HG03342 (cell line): ENCODE measurements at regions not wholly inside any gene's neighbourhood (a gene's known extent, or its start where the extent isn't known, plus 50 kb on each side); places are given as distances from the start of the nearest gene placed in this dataset.
"Not testable (repeated sequence)": the region's sequence is repeated elsewhere in the genome, so short reads cannot be mapped to it uniquely, and the experiment has no call there.

Experiments
- ATAC-seq: cut with Tn5 transposase; IDR thresholded peaks from one replicate; pipeline ENCODE4 v1.9.1; 2021; ENCODE audit warnings: mild to moderate bottlenecking, moderate library complexity; ENCODE audit not compliant: unreplicated experiment

DNA sequence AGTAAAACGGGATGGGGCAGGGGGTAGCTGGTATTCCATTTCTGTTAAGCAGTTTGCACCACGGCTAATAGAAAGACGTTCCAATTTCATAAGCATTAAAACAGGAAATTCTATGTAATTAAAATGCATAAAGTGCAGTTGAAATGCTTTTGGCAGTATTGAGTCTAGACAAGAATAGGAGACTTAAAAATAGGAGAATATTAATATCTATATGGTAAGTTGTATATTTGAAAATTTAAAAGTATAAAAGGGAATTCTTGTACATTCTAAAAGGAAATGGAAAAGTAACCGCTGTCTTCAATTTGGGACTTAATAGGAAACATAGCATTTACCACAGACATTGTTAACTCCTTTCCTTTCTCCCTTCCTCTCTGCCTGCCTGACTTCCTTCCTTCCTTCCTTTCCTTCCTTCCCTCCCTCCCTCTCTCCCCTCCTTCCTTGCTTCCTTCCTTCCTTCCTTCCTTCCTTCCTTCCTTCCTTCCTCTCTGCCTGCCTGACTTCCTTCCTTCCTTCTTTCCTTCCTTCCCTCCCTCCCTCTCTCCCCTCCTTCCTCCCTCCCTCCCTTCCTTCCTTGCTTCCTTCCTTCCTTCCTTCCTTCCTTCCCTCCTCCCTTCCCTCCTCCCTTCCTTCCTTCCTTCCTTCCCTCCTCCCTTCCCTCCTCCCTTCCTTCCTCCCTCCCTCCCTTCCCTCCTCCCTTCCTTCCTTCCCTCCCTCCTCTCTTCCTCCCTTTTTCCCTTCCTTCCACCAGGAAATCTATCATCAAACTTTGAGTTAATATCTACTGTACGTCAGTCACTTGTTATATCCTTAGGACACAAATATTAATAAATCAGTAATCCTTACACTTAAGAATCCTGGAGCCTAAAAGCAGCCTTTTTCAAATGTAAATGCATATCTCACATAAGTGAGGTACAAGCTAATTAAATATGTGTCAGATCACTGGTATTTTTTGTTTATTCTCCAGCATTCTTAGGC, 1049.3 kb downstream of the GALC start:
- no peak for ATAC-seq

DNA sequence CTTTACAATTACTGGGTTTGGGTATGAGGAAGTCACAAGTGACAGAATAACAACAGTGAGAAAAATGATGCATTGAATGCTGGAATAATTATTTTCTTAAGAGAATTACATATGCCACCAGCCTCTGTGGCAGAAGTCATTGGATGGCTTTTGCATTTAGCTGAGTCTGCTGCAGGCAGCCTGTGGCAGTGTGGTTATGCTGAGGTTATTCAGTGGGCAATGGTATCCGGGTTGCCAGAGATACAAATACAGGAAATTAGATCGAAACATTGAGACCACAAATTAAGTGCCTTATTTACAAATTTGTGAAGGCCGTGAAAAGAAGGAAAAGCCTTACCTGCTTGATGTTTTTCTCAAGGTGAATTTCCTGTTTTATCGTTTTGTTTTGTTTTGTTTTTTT, 1050.0 kb downstream of the GALC start:
- ATAC-seq, result no peak

DNA sequence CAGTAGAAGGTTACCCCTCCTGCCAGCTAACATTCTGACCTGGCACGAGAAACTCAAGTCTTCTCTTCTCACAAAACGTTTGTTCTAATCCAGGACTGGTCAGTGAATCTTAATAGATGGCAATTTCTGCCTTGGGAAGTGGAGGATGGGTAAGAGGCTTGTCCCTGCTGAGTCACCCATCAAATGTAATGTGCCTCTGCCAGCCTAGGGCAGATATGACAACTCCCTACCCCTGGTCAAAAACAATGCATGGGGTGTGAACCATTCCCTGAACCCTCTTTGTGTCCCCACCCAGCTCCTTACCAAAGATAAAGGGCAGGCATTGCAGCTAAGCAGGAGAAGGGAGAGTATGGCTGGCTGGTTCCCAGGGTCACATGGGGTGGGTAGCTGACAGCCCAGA, 1052.9 kb downstream of the GALC start:
- ATAC-seq, result no peak

DNA sequence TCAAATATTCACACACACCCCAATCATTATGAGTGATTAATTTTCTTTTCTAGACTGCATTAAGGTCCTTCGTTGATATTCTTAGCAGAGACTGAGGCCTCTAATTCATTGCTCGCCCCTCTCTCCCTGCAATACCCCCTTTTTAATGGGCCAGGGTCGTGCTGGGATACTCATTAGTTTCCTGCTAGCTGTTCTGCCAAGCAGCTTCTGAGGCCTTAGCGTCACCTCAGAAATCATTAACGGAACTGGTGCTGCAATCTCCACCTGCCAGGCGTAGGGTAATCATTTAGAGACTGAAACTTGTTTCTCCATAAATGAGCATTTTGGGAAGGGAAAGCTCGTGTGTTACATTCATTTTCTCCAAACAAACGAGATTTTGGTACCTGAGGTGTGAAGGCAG, 1054.7 kb downstream of the GALC start:
- no peak for ATAC-seq

DNA sequence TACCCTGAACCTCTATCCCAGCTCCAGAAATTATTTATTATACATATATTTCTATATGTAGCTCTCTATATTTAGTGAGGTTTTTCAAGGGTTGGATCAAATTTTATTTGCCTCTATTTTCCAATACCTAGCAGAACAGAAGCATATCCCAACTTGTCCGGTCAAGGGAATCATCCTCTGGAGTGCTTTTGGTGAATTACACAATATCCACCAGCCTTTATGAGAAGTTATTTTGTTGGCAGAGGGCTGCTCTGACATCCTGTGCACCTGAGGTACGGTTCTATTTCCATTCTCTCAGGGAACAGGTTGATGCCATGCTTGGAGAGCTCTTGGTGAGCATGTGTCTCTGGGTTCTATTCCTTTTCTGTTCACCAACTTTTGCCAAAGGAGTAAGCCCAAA, 1056.4 kb downstream of the GALC start:
- ATAC-seq, result no peak

DNA sequence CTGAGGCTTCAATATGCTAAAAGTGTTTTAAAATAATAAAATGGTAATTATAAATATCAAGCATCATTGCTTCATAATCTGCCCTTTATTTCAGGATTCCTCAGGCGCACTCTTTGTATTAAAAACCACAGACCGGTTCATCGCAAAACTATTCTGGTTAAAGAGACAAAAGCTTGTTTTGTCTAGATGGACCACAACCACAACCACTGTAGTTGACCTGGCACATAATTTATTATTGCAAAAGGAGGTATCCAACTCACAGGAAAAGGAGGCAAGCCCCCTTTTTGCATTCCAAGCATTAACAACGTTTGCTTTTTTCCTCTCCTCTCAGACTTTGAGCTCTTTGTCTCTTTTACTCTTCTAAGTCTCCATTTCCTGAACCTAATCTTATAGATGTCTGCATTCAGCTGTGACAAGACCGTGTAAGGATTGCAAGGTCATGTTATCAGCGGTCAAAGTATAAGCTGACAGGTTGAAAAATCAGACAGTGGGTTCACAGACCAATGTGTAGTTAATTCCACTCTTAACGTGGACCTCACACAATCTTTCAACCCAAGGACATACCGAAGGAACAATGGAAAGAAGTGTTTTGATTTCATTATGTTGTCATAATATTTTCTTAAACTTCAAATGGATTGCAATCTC, 1057.6 kb downstream of the GALC start:
- no peak for ATAC-seq

DNA sequence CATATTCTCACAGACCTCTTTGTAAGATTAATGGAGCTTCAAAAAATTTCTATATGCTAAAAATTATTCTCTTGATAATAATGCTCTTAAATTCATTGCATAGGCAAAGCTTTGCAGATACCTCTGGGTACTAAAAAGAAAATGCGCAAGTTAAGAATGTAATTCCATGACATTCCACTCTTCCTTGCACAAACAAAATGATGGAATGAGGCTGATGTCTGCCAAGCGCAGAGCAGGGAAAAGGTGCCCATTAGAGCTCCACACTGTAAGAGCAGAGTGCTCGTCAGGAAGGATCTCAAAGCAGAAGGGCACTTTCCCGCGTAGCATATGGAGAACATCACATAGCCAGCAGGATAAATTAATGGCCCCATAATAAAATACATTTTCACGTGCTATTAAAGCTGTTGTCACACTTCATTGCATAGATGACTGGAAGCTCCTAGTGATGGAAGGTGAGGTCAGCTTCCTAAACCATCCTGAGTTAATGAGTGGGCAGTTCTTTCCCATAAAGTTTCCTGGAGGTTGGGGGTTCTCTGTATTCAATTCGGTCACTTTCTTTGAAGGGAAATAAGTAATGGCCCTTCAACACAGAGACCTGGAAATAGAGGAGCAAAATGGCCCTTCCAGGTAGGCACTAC, 1058.9 kb downstream of the GALC start:
- no peak for ATAC-seq

DNA sequence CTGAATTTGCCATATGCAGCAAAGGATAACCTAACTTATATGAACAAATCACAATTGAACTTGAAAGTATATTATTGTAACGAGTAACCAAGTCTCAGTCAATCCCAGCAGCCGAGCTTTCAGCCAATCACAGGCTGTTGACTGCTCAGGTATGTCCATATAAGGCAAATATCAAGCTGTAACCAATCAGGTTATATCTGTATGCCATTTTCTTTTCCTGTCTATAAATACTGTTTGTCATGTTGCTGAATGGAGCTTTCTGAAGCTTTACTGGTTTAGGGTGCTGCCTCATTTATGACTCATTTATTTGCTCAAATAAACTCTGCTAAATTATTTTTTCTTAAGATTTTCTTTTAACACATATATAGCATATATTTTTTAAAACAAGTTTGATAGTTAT, 1059.5 kb downstream of the GALC start:
- ATAC-seq, result no peak

DNA sequence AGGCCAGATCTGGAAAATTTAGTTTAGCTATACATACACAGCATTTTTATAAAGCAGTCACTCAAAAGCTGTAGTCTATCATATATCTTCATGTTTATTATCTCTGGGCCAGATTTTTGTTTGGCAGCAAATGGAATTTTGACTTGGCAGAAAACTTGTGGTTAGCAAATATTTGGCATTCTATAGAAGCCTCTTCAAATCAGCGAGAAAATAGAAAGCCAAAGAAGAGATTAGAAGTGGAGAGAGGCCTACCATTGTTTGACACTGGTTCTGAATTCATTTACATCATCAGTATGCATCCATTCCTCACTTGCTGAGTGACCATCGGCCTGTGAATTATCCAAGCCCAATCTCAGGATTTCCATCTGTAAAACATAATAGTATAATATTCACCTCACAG, 1077.6 kb downstream of the GALC start:
- no peak for ATAC-seq

DNA sequence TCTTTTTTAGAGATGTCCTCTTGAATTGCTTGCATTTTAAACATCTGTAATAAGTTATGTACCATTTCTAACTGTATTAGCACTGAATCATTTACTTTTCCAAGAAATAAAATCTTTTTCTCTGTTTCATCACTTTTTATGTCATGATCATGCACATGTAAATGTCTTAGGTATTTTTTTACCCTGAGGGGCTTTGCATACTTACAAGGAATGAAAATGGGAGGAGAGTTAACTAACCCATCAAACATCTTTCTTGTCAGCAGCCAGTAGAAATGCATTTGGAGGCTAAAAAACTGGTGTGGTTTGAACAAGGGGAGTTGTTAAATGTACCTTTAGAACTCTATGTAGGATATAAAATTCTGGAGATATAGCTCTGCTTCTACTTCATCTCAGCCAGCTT, 1080.3 kb downstream of the GALC start:
- no peak for ATAC-seq

DNA sequence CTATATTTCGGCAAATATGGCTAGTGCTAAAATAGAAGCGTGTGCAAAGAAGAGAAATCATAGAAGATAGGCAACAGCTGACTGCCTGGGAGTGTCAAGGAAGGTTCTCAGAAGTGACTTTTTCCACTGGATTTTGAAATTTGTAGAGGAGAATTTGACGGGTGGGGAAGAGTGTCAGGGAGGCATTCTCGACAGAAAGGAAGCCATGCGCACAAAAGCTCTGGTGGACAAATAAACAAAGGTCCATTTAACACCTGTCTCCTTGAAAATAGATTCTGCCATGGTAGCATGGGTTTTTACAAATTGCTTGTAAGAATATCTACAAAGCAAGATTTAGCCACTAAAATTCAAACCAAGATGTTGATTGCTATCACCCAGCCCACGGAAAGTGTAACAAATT, 1081.5 kb downstream of the GALC start:
- no peak for ATAC-seq

DNA sequence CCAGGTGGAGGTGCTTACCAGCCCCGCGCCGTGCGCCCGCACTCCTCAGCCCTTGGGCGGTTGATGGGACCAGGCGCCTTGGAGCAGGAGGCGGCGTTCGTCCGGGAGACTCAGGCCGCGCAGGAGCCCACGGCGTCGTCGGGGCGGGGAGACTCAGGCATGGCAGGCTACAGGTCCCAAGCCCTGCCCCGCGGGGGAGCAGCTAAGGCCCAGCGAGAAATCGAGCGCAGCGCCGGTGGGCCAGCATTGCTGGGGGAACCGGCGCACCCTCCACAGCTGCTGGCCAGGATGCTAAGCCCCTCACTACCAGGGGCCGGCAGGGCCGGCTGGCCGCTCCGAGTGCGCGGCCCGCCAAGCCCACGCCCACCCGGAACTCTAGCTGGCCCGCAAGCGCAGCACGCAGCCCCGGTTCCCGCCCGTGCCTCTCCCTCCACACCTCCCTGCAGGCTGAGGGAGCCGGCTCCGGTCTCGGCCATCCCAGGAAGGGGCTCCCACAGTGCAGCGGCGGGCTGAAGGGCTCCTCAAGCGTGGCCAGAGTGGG, 1087.5 kb downstream of the GALC start:
- not testable (repeated sequence) for ATAC-seq

DNA sequence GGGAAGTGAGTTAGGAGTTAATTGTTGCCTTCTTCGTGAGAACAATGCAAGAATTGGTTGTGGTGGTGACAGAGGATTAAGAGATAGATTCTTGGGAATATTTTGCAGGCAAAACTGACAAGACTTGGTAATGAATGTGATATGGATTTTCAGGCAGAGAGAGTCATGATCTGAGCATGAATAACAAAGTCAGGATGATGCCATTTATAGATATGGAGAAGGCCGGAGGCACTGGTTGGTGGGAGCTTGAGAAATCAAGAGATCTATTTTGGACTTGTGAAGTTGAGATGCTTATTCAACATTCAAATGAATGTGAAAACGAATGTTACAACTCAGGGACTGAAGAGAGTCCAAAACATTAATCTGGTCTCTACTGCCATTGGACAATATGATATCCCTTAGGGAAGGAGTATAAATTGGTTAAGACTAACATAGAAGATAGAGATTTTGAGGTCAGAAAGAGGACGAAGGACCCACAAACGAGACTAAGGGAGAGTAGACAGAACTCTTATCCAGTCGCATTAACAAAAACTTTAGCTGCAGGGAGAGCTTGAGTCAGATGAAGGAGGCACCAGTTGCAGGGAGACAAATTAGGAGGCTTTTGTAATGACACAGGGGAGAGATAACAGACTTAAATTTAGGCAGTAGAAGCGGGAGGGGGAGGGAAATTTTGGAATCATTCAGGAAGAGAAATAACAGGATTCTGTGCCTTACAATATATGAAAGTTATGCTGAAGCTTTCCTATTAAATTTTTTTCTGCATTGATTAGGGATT, 1090.6 kb downstream of the GALC start:
- no peak for ATAC-seq

DNA sequence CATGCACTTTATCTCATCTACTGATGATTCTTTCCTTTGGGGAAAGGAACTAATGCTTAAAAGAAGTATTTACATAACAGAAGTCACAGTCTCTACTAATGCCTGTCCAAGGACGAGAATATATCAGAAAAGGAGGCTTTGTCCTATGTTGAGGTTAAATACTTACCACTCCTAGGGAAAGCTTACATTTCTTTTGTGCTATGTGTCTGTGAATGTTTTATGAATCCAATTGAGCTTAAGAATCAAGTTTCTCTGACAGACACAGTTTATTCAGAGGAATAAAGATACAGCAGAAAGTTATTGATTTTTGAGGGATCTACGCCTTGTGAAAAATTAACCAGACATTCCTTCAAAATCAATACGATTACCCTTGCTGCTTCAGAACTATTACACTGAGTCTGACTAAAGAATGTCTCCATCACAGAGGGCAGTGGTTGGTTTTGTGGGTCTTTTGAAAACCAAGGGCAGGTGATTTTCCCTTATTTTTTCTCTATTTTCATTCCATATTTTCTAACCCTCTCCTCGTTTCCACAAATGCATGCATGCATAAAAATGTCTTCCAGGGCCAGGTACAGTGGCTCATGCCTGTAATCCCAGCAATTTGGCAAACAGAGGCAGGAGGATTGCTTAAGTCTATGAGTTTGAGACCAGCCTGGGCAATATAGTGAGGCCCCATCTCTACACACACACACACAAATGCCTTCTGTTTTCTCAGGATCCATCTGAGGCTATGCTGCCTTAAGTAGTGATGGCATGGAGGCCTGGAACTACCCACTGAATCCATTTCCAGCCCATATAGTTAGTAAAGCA, 1095.1 kb downstream of the GALC start:
- no peak for ATAC-seq

DNA sequence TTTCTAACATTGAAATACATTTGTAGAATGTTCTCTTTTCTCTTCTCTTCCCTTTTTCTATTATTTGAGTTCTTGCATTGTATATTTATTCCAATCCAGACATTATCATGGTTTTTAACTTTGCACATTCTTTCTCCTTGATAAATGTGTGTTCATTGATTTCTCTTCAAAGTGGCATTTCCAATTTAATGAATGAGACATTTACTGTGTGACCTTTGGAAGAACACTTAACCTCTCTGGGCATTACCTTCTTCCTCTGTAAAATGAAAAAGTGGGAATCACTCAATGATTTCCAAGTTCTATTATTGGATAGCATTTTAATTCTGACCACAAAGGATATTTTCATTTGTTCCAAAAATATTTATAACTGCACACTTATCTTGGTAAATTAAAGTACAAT, 1095.8 kb downstream of the GALC start:
- ATAC-seq, result no peak

DNA sequence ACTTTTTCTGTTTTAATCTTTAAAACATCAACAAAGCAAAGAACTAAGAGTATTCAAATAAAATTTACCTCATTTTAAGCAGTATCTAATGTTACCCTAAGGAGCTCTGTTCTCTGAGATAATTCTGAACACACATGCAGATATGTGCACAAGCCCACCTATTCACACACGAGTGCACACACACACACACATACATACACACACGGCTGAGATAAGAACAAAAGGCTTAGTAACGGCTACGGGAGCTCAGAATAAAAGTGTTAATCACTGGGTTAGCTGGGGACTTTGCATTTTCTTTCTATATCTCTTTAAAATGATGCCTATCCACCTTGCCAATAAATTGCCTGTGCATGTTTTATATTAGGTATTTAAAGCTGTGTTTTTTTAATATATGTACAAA, 1096.3 kb downstream of the GALC start:
- ATAC-seq, result no peak

DNA sequence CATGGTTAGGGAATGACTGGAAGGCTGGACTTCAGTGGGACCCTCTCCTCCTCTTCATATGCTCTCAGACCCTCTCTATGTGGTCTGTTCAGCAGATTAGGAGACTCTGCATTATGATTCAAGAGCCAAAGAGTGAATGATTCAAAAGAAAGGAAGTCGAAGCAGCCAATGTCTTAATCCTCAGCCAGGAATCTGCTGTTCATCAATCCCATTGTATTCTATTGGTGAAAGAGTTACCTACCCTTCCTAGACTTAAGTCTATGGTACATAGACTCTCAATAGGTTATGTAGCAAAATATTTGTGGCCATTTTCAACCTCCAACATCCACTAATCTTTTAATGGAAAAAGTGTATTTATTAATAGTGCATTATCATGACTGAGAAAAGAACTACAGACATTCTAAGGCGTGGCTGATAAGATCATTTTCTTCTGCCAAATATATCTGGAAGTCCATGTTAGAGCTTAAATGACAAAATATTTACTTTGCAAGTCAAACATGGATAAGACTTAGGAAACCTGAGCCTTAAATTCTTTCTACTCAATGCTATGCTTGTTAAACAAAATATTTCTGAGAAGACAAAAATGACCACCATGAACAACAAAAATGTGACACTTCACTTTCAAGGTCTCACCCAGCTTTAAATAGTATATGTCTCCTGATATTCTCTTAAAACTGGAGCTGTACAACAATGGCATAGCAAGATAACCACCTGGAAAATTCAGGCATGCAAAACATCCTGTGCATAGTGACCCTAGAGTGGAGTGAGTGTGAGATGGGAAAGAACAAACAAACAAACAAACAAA, 1100.6 kb downstream of the GALC start:
- no peak for ATAC-seq

DNA sequence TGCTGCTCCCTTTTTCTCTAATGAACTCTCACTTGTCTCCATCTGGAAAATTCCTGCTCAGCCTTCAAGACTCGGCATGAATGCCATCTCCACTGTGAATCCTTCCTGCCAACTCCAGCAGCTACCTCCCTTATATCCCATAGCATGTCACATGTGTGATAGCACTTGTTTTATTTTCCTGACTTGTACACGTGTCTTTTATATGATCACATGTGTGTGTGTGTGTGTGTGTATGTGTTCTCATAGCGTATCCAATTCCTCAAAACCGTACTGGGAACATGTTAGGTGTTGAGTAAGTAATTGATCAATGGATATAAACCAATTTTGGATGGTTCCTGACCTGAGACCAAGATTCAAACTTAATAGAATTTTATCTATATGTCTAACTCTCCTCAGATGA, 1107.7 kb downstream of the GALC start:
- ATAC-seq, result no peak

DNA sequence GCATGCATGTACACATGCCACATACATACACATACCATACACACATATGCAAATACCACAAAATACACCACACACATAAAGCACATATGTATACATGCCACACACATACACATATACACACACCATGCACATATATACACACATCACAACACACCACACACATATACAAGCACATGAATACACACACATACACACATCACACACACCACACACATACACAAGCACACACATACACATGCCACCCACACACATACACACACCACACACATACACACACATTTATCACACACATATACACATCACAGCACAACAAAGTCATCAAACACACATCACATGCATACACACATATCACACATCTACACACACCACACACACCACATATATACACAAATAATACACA, 1108.5 kb downstream of the GALC start:
- no peak for ATAC-seq
